OCI-LY7 (cell line): ENCODE measurements at regions not wholly inside any gene's neighbourhood (a gene's known extent, or its start where the extent isn't known, plus 50 kb on each side); places are given as distances from the start of the nearest gene placed in this dataset.

ENCODE experiments used
- EZH2phosphoT487 ChIP-seq: fragments of 200-600 bp; sonication (generic); IDR thresholded peaks from 2 replicates; pipeline ENCODE4 v1.6.1; 2018; ENCODE audit warnings: low read depth, borderline replicate concordance, mild to moderate bottlenecking, mixed run types, antibody characterized with exemption, low read length, moderate library complexity, mixed read lengths
- TF ChIP-seq, protein P1 (sequence below): fragments of 200-600 bp; sonication (generic); conservative IDR thresholded peaks from 2 replicates; pipeline ENCODE4 v1.5.1; 2014; ENCODE audit warnings: mild to moderate bottlenecking, antibody characterized with exemption, low read length, moderate library complexity, mixed read lengths

DNA sequence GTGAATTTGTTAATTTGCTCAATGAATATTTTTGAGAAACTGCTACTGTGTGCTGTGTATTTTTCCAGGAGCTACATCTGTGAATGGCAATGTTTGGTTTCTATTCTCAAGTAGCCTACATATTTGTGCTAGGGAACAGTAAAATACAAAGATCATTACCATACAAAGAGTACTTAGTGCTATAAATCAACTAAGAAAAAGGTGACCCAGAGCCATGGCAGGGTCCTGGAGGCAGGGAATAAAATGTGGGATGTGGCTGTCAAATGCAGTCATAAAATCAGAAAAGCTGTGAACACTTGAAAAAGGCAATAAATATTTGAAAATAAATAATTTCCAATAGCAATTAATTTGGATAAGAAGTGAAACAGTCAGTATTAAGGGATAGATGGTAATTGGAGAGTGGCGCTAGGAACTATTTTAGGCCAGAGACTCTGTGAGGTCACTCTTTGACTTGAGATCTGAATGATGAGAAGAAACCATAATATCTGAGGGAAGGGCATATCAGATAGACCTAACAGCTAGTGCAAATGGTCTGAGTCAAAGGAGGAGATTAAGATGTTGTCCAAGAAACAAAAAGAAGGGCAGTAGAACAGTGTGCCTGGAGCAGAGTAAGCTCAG is 98.8 kb downstream of the MANEA start:
- TF ChIP-seq, protein P1, sequence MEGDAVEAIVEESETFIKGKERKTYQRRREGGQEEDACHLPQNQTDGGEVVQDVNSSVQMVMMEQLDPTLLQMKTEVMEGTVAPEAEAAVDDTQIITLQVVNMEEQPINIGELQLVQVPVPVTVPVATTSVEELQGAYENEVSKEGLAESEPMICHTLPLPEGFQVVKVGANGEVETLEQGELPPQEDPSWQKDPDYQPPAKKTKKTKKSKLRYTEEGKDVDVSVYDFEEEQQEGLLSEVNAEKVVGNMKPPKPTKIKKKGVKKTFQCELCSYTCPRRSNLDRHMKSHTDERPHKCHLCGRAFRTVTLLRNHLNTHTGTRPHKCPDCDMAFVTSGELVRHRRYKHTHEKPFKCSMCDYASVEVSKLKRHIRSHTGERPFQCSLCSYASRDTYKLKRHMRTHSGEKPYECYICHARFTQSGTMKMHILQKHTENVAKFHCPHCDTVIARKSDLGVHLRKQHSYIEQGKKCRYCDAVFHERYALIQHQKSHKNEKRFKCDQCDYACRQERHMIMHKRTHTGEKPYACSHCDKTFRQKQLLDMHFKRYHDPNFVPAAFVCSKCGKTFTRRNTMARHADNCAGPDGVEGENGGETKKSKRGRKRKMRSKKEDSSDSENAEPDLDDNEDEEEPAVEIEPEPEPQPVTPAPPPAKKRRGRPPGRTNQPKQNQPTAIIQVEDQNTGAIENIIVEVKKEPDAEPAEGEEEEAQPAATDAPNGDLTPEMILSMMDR = no peak
- no peak for TF ChIP-seq EZH2phosphoT487
